IMR-90 (cell line): ENCODE measurements at regions not wholly inside any gene's neighbourhood (a gene's known extent, or its start where the extent isn't known, plus 50 kb on each side); places are given as distances from the start of the nearest gene placed in this dataset.

Experiments
- ATAC-seq: fragments of 200-7000 bp; cut with Tn5 transposase; 2 replicates; pipeline ENCODE4 v1.9.1; 2020; ENCODE audit warnings: low read depth, mild to moderate bottlenecking, moderate library complexity
- BruUV-seq: library from RNA; stranded (reverse); fragments of 400-500 nt; replicated peaks from 2 replicates; lab custom pipeline; 2021; lab: Mats Ljungman, UMichigan
- CTCF ChIA-PET: fragments of 300-600 bp; formaldehyde crosslinking; extraction: SDS; loops from one replicate; lab custom pipeline; 2021; ENCODE audit warnings: antibody characterized with exemption; lab: Yijun Ruan, JAX
- POLR2A ChIA-PET: fragments of 300-600 bp; sonication (Branson Sonifier 250); formaldehyde crosslinking; loops from one replicate; lab custom pipeline; 2022; ENCODE audit warnings: antibody characterized with exemption; ENCODE audit not compliant: unreplicated experiment; lab: Charles Lee
- DNase-seq: peaks from one replicate; pipeline ENCODE4 v3.0.0; 2013
- H2AFZ ChIP-seq: replicated peaks from 2 replicates; pipeline ENCODE3; 2013; ENCODE audit warnings: low read length, mild to moderate bottlenecking; ENCODE audit not compliant: poor library complexity
- H2AK5ac ChIP-seq: 2 replicates; pipeline ENCODE4 v1.6.1; 2013; ENCODE audit warnings: low read depth, low read length, inconsistent platforms
- H2AK9ac ChIP-seq: replicated peaks from 2 replicates; pipeline ENCODE3; 2013; ENCODE audit warnings: mild to moderate bottlenecking, low read depth, low read length, moderate library complexity; ENCODE audit not compliant: poor library complexity
- H2BK120ac ChIP-seq: 2 replicates; pipeline ENCODE4 v1.6.1; 2013; ENCODE audit warnings: low read depth, low read length, inconsistent platforms
- H2BK15ac ChIP-seq: 3 replicates; pipeline ENCODE4 v1.6.1; 2013; ENCODE audit warnings: low read depth, low read length, inconsistent platforms
- H2BK20ac ChIP-seq: 2 replicates; pipeline ENCODE4 v1.6.1; 2013; ENCODE audit warnings: low read depth, mild to moderate bottlenecking, inconsistent platforms, low read length, moderate library complexity
- H2BK5ac ChIP-seq: 2 replicates; pipeline ENCODE4 v1.6.1; 2013; ENCODE audit warnings: mild to moderate bottlenecking, low read depth, low read length, inconsistent platforms; ENCODE audit not compliant: poor library complexity, severe bottlenecking
- H3K14ac ChIP-seq: replicated peaks from 2 replicates; pipeline ENCODE4 v1.6.1; 2013; ENCODE audit warnings: low read depth, low read length, inconsistent platforms
- H3K18ac ChIP-seq: 2 replicates; pipeline ENCODE4 v1.6.1; 2013; ENCODE audit warnings: low read depth, low read length, control low read depth
- H3K23ac ChIP-seq: 2 replicates; pipeline ENCODE4 v1.6.1; 2013; ENCODE audit warnings: low read depth, low read length, inconsistent platforms
- H3K27ac ChIP-seq: 2 replicates; pipeline ENCODE4 v1.5.1; 2013; ENCODE audit warnings: mild to moderate bottlenecking, control low read depth, low read length; ENCODE audit not compliant: insufficient read depth
- H3K27me3 ChIP-seq: 2 replicates; pipeline ENCODE4 v1.6.1; 2013; ENCODE audit warnings: low read length; ENCODE audit not compliant: control insufficient read depth, insufficient read depth
- H3K36me3 ChIP-seq: 2 replicates; pipeline ENCODE4 v1.6.1; 2013; ENCODE audit warnings: low read length, mixed read lengths; ENCODE audit not compliant: control insufficient read depth, insufficient read depth
- H3K4ac ChIP-seq: 2 replicates; pipeline ENCODE4 v1.6.1; 2013; ENCODE audit warnings: low read depth, low read length, inconsistent platforms
- H3K4me1 ChIP-seq: 2 replicates; pipeline ENCODE4 v1.6.1; 2013; ENCODE audit warnings: low read length, mixed read lengths; ENCODE audit not compliant: control insufficient read depth, insufficient read depth
- H3K4me2 ChIP-seq: 2 replicates; pipeline ENCODE4 v1.6.1; 2013; ENCODE audit warnings: low read depth, mild to moderate bottlenecking, control low read depth, low read length, moderate library complexity
- H3K4me3 ChIP-seq: 2 replicates; pipeline ENCODE4 v1.5.1; 2013; ENCODE audit warnings: low read depth, mild to moderate bottlenecking, control low read depth, low read length, moderate library complexity; ENCODE audit not compliant: insufficient read depth
- H3K56ac ChIP-seq: 2 replicates; pipeline ENCODE4 v1.6.1; 2013; ENCODE audit warnings: low read length, inconsistent platforms; ENCODE audit not compliant: insufficient read depth; ENCODE audit errors: extremely low read depth
- H3K79me1 ChIP-seq, 2 experiments: 2 replicates each; pipeline ENCODE4 v1.6.1; 2013; ENCODE audit warnings: low read length in 2 of 2, inconsistent platforms in 1 of 2, low read depth in 1 of 2
- H3K9ac ChIP-seq: 2 replicates; pipeline ENCODE4 v1.6.1; 2013; ENCODE audit warnings: low read depth, low read length, control low read depth
- H3K9me1 ChIP-seq: 2 replicates; pipeline ENCODE4 v1.6.1; 2013; ENCODE audit warnings: low read length, inconsistent platforms; ENCODE audit not compliant: insufficient read depth
- H3K9me3 ChIP-seq: 2 replicates; pipeline ENCODE4 v1.6.1; 2013; ENCODE audit warnings: low read length; ENCODE audit not compliant: control insufficient read depth, insufficient read depth
- H4K20me1 ChIP-seq: 2 replicates; pipeline ENCODE4 v1.6.1; 2013; ENCODE audit warnings: low read length, inconsistent platforms; ENCODE audit not compliant: insufficient read depth
- H4K5ac ChIP-seq: 2 replicates; pipeline ENCODE4 v1.6.1; 2013; ENCODE audit warnings: mild to moderate bottlenecking, low read depth, low read length, control low read depth
- H4K8ac ChIP-seq, 2 experiments: 2 replicates each; pipeline ENCODE4 v1.6.1; 2013; ENCODE audit warnings: low read depth in 2 of 2, low read length in 2 of 2, control low read depth in 1 of 2, inconsistent platforms in 1 of 2
- H4K91ac ChIP-seq: 2 replicates; pipeline ENCODE4 v1.6.1; 2013; ENCODE audit warnings: low read depth, low read length, inconsistent platforms; ENCODE audit not compliant: insufficient read depth
- MAFK ChIP-seq: IDR thresholded peaks from 2 replicates; pipeline ENCODE4 v1.6.1; 2012; ENCODE audit warnings: low read depth, low read length, improper control_type of control experiment
- POLR2A ChIP-seq: IDR thresholded peaks from 2 replicates; pipeline ENCODE4 v1.6.1; 2012; ENCODE audit warnings: mild to moderate bottlenecking, low read depth, low read length
- RAD21 ChIP-seq: IDR thresholded peaks from 2 replicates; pipeline ENCODE4 v1.6.1; 2012; ENCODE audit warnings: low read length, improper control_type of control experiment
- SMC3 ChIP-seq: fragments of 150-350 bp; IDR thresholded peaks from 2 replicates; pipeline ENCODE4 v1.6.1; 2016; ENCODE audit warnings: low read depth, mild to moderate bottlenecking, antibody characterized with exemption, low read length, moderate library complexity
- USF2 ChIP-seq: fragments of 150-350 bp; IDR thresholded peaks from 2 replicates; pipeline ENCODE4 v1.6.1; 2017; ENCODE audit warnings: mild to moderate bottlenecking, antibody characterized with exemption, low read length, low read depth
- WGBS, 2 experiments: methylation state at CpG; one replicate each; pipeline versions ENCODE4 v1.1.5 to v1.1.7; 2013; ENCODE audit warnings: missing lambda C conversion rate in 2 of 2; ENCODE audit not compliant: insufficient read length in 1 of 2; ENCODE audit errors: extremely low coverage in 2 of 2; 5-methylcytosine and 5-hydroxymethylcytosine counted together
- dilution Hi-C: fragments of 300-500 bp; cut with HindIII; formaldehyde crosslinking; loops from one replicate; pipeline ENCODE4 v1.14.3; 2018; ENCODE audit warnings: low sequenced_read_pairs; ENCODE audit not compliant: unreplicated experiment
- in situ Hi-C: fragments of 300-500 bp; cut with MboI; formaldehyde crosslinking; loops from 3 replicates; pipeline ENCODE4 v1.14.3; 2019; ENCODE audit warnings: low sequenced_read_pairs, inconsistent platforms, mixed read lengths
- intact Hi-C: fragments of 100-400 bp; cut with micrococcal nuclease; formaldehyde crosslinking; loops from 2 replicates; pipeline ENCODE4 v1.10.0; 2022

GRCh38 chr4:155611501-155611900, 55.1 kb upstream of the GUCY1A1 start:
- Histone ChIP-seq H3K4me2 (no peak overlapping the region), H3K4me3 (no peak overlapping the region), H4K91ac (no peak overlapping the region), H2AFZ (no peak overlapping the region), H4K8ac (no peak overlapping the region), H4K20me1 (no peaks in the 10 kb centered on the region), H3K56ac (no peak overlapping the region), H3K9me1 (no peaks in the 10 kb centered on the region), H2BK120ac (no peak overlapping the region), H3K36me3 (no peaks in the 10 kb centered on the region), H3K27ac (no peak overlapping the region), H3K4ac (no peak overlapping the region), H3K23ac (no peak overlapping the region), H3K9me3 (no peaks in the 10 kb centered on the region), H3K9ac (no peak overlapping the region), H2BK5ac (no peak overlapping the region), H3K14ac (no peak overlapping the region), H2BK15ac (no peak overlapping the region), H4K5ac (no peak overlapping the region), H2AK5ac (no peak overlapping the region), H3K18ac (no peak overlapping the region), H2AK9ac (no peak overlapping the region), H2BK20ac (no peak overlapping the region), H3K27me3 (no peaks in the 10 kb centered on the region), H3K79me1 (no peaks in the 10 kb centered on the region), H3K4me1 (no peaks in the 10 kb centered on the region)
- intact Hi-C loops (no loop called here), in situ Hi-C loops (no loop called here), dilution Hi-C loops (no loop called here)
- ChIA-PET POLR2A (no interaction called here), CTCF (no interaction called here)
- ATAC-seq (no peak), DNase-seq (no peak)
- 100% methylated on average over 2 of the region's 4 CpGs; no CpG with 5 or more reads in 1 of the 2 experiments for WGBS, 2 experiments
- no TSS peak for BruUV-seq
- no peak for TF ChIP-seq POLR2A
- no peak for TF ChIP-seq MAFK
- no peak for TF ChIP-seq RAD21
- TF ChIP-seq SMC3, result no peak
- no peak for TF ChIP-seq USF2
